SK-N-MC (cell line): ENCODE measurements at regions not wholly inside any gene's neighbourhood (a gene's known extent, or its start where the extent isn't known, plus 50 kb on each side); places are given as distances from the start of the nearest gene placed in this dataset.

Experiments used
- EZH2 ChIP-seq: fragments of 200-600 bp; sonication (generic); IDR thresholded peaks from one replicate; pipeline ENCODE4 v1.6.1; 2017; ENCODE audit warnings: antibody characterized with exemption
- FOXP2 ChIP-seq: optimal IDR thresholded peaks from 2 replicates; pipeline ENCODE3; 2011; ENCODE audit warnings: mild to moderate bottlenecking, moderate library complexity; ENCODE audit not compliant: insufficient read depth; ENCODE audit errors: extremely low read length, control extremely low read depth
- POLR2AphosphoS5 ChIP-seq: IDR thresholded peaks from 2 replicates; pipeline ENCODE4 v1.6.1; 2012; ENCODE audit warnings: mild to moderate bottlenecking, low read depth, low read length, borderline replicate concordance

DNA sequence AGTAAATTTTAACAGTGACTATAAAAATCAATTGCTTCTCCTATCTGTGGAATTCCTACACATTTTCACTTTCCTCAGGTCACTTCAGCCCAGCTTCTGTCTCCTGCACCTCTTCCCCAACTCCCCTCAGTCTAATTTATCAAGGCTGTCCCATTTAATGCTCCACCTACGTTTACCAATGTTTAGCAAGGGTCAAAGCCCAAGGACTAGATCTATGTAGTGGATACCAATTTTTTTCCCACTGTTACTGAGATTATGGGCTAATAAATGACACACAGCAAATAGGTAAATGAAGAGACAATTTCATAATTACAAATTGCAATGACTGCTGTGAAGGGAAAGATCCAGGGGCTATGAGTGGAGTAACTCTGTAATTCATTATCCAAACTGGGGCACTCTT lies 211.5 kb upstream of the RPS23 start:
- TF ChIP-seq EZH2 = no peak
- TF ChIP-seq POLR2AphosphoS5 = no peak
- TF ChIP-seq FOXP2 = no peak
